GM18508 (cell line): ENCODE measurements at regions not wholly inside any gene's neighbourhood (a gene's known extent, or its start where the extent isn't known, plus 50 kb on each side); places are given as distances from the start of the nearest gene placed in this dataset.
A peak's percentile ranks its signal among the peaks of the same experiment; 100 is the strongest.
"Not testable (repeated sequence)": the region's sequence is repeated elsewhere in the genome, so short reads cannot be mapped to it uniquely, and the experiment has no call there.

Source experiments
- ATAC-seq: cut with Tn5 transposase; IDR thresholded peaks from one replicate; pipeline ENCODE4 v1.9.1; 2021; ENCODE audit warnings: moderate number of reproducible peaks; ENCODE audit not compliant: insufficient read depth, unreplicated experiment

GRCh38 chr3:72093992-72094334, 309.0 kb upstream of the PROK2 start:
- ATAC-seq: no peak

- no peak for ATAC-seq
These were observed 308.5 kb upstream of the PROK2 start for GRCh38 chr3:72093270-72093991.

GRCh38 chr3:72092778-72093177, 307.8 kb upstream of the PROK2 start:
- peak; percentile 47 for ATAC-seq

GRCh38 chr3:72088486-72089025, 303.6 kb upstream of the PROK2 start:
- ATAC-seq: no peak

- no peak for ATAC-seq
These were observed 302.5 kb upstream of the PROK2 start for GRCh38 chr3:72087420-72087819.

GRCh38 chr3:72086743-72087087, 301.8 kb upstream of the PROK2 start:
- ATAC-seq: no peak

- no peak for ATAC-seq
These were observed 301.2 kb upstream of the PROK2 start for GRCh38 chr3:72086042-72086742.

- ATAC-seq: no peak
These were observed 300.1 kb upstream of the PROK2 start for GRCh38 chr3:72085036-72085435.

GRCh38 chr3:72082776-72083462, 298.0 kb upstream of the PROK2 start:
- no peak for ATAC-seq

GRCh38 chr3:72082186-72082715, 297.3 kb upstream of the PROK2 start:
- peak; percentile 54 for ATAC-seq

- ATAC-seq: no peak
These were observed 296.7 kb upstream of the PROK2 start for GRCh38 chr3:72081471-72082185.

- no peak for ATAC-seq
These were observed 295.9 kb upstream of the PROK2 start for GRCh38 chr3:72080800-72081199.

GRCh38 chr3:72080095-72080494, 295.1 kb upstream of the PROK2 start:
- ATAC-seq: no peak

- ATAC-seq: no peak
These were observed 294.5 kb upstream of the PROK2 start for GRCh38 chr3:72079369-72079872.

- ATAC-seq: no peak
These were observed 293.9 kb upstream of the PROK2 start for GRCh38 chr3:72078676-72079368.

GRCh38 chr3:72077473-72078259, 292.7 kb upstream of the PROK2 start:
- no peak for ATAC-seq

- not testable (repeated sequence) for ATAC-seq
These were observed 290.9 kb upstream of the PROK2 start for GRCh38 chr3:72075848-72076247.

GRCh38 chr3:72071624-72072023, 286.7 kb upstream of the PROK2 start:
- no peak for ATAC-seq

GRCh38 chr3:72070005-72070404, 285.1 kb upstream of the PROK2 start:
- no peak for ATAC-seq
